ENCODE measurements at regions not wholly inside any gene's neighbourhood (a gene's known extent, or its start where the extent isn't known, plus 50 kb on each side); places are given as distances from the start of the nearest gene placed in this dataset.

- H3K4me3 ChIP-seq (ENCODE audit: extremely low read depth in 1 of 4, insufficient read depth in 2 of 4, low read depth in 3 of 4, low read length in 4 of 4) = no peak overlapping the region
- no peaks in the 10 kb centered on the region for H3K36me3 ChIP-seq (ENCODE audit: control insufficient read depth in 2 of 4, insufficient read depth in 4 of 4, low read length in 3 of 4)
- H4K20me1 ChIP-seq (replicated peaks in 1 of 2; ENCODE audit: control insufficient read depth in 1 of 2, insufficient read depth in 2 of 2, low read length in 2 of 2) = no peaks in the 10 kb centered on the region
- TF ChIP-seq SRF (IDR thresholded peaks at IDR 0.05; ENCODE audit: low read depth, low read length) (no peak), CBX5 (IDR thresholded peaks at IDR 0.05; ENCODE audit: low read depth, low read length) (no peak), FOSL1 (IDR thresholded peaks at IDR 0.05; ENCODE audit: insufficient read depth, low read depth, low read length) (no peak), RAD21 (IDR thresholded peaks at IDR 0.05 in 1 of 2, conservative IDR thresholded peaks at IDR 0.05 in 1 of 2; ENCODE audit: low read depth in 2 of 2, low read length in 2 of 2) (no peak), CEBPB (IDR thresholded peaks at IDR 0.05; ENCODE audit: low read depth, low read length) (no peak), CHD2 (IDR thresholded peaks at IDR 0.05; ENCODE audit: low read length) (no peak), TEAD4 (IDR thresholded peaks at IDR 0.05; ENCODE audit: low read depth, low read length) (no peak), BRCA1 (IDR thresholded peaks at IDR 0.05; ENCODE audit: low read depth, low read length) (no peak), SP4 (IDR thresholded peaks at IDR 0.05; ENCODE audit: low read length) (no peak), EGR1 (IDR thresholded peaks at IDR 0.05; ENCODE audit: borderline replicate concordance, low read depth, low read length) (no peak), USF2 (IDR thresholded peaks at IDR 0.05; ENCODE audit: low read length) (no peak), SIRT6 (IDR thresholded peaks at IDR 0.05; ENCODE audit: low read length) (no peak), EZH2 (IDR thresholded peaks at IDR 0.05; ENCODE audit: low read depth, low read length, severe bottlenecking) (no peak), POU5F1 (IDR thresholded peaks at IDR 0.05; ENCODE audit: low read depth, low read length) (no peak)
- no peak overlapping the region for H3K14ac ChIP-seq (ENCODE audit: insufficient read length)
- H3K79me2 ChIP-seq (ENCODE audit: control insufficient read depth in 1 of 2, insufficient read depth in 2 of 2, low read length in 2 of 2) = no peaks in the 10 kb centered on the region
- no peak overlapping the region for H3K23ac ChIP-seq (ENCODE audit: insufficient read length)
- H2AK5ac ChIP-seq (ENCODE audit: low read depth, low read length) = no peak overlapping the region
- H3K4me2 ChIP-seq (ENCODE audit: insufficient read depth in 1 of 2, low read depth in 2 of 2, low read length in 2 of 2) = no peak overlapping the region
- no peak overlapping the region for H3K56ac ChIP-seq (replicated peaks; ENCODE audit: insufficient read length, low read depth, low read length)
- H3K23me2 ChIP-seq (ENCODE audit: low read depth, low read length) = no peaks in the 10 kb centered on the region
- H3K79me1 ChIP-seq (ENCODE audit: low read depth, low read length) = no peaks in the 10 kb centered on the region
- no peaks in the 10 kb centered on the region for H3K9me3 ChIP-seq (ENCODE audit: insufficient read depth in 2 of 2, low read depth in 1 of 2, low read length in 1 of 2)
- H2BK20ac ChIP-seq (ENCODE audit: low read length) = no peak overlapping the region
- ChIA-PET CTCF (ENCODE audit: partially characterized antibody) (interaction anchor here (0.8 to 1.8 kb wide), 2 partner anchors 14 to 21 kb away, joined by 3 read pairs; no protein-coding TSS in a partner anchor), POLR2A (ENCODE audit: partially characterized antibody) (no interaction called here)
- no peak overlapping the region for H2BK12ac ChIP-seq (ENCODE audit: low read depth, low read length)
- DNase-seq (ENCODE audit: low read depth in 1 of 2, low spot score in 2 of 2) (no peak), FAIRE-seq (no peak)
- 0 out of 7 replicates have a peak, but pooled peaks cover 0 to 2% (median 0%) of the 10 kb centered on the region in 4 experiments for H3K27me3 ChIP-seq (replicated peaks in 1 of 4; ENCODE audit: control insufficient read depth in 3 of 4, extremely low read depth in 1 of 4, insufficient read depth in 3 of 4, low read length in 3 of 4)
- no peaks in the 10 kb centered on the region for H3K4me1 ChIP-seq (replicated peaks in 1 of 4; ENCODE audit: control insufficient read depth in 3 of 4, insufficient read depth in 4 of 4, low read length in 3 of 4)
- H3K27ac ChIP-seq (ENCODE audit: low read depth, low read length) = no peak overlapping the region
- no peak overlapping the region for H4K91ac ChIP-seq (replicated peaks; ENCODE audit: insufficient read length, low read length)
- no peak overlapping the region for H2BK5ac ChIP-seq (ENCODE audit: low read depth, low read length)
- H4K8ac ChIP-seq (ENCODE audit: extremely low read depth, insufficient read depth, low read length) = no peak overlapping the region
- H2BK120ac ChIP-seq (replicated peaks; ENCODE audit: low read depth, low read length) = no peak overlapping the region
- H2AFZ ChIP-seq (ENCODE audit: low read length) = no peak overlapping the region
- H3K9ac ChIP-seq (replicated peaks in 1 of 4; ENCODE audit: extremely low read depth in 1 of 4, low read depth in 3 of 4, low read length in 3 of 4) = no peak overlapping the region
- H2BK15ac ChIP-seq (ENCODE audit: low read length) = no peak overlapping the region
- H4K5ac ChIP-seq (ENCODE audit: insufficient read length, low read depth, low read length) = no peak overlapping the region
- no peak overlapping the region for H3K18ac ChIP-seq (ENCODE audit: extremely low read depth, low read length)
- H3K4ac ChIP-seq (replicated peaks; ENCODE audit: insufficient read length, low read depth, low read length) = no peak overlapping the region
Observed at GRCh38 chr4:14767142-14767541, 235.1 kb upstream of the CPEB2 start.

Data from H1 (cell line).